Midbrain (tissue), 1 donor: ENCODE measurements at regions not wholly inside any gene's neighbourhood (a gene's known extent, or its start where the extent isn't known, plus 50 kb on each side); places are given as distances from the start of the nearest gene placed in this dataset.
A peak's percentile ranks its signal among the peaks of the same experiment; 100 is the strongest.
"Not testable (repeated sequence)": the region's sequence is repeated elsewhere in the genome, so short reads cannot be mapped to it uniquely, and the experiment has no call there.

ENCODE experiments used
- DNase-seq: peaks from one replicate; lab custom pipeline; 2025; lab: John Stamatoyannopoulos, UW

DNA sequence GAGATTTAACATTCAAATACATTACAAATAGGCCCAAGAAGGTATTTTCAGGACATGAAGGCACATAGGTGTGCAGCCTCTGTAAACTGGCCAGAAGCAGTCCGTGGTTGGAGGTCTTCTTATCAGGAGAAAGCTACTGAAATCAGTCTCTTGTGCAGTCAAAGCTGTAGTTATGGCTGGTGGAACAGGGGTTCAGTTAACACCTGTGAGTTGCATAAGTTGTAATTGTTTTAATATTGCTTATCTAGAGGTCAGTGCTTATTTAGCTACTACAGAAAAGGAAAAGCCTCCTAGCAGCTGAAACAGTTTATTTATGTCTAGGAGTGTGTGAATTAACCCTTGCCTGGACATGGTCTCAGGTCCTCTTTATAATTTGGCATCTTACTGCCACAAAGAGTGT, 377.6 kb upstream of the MDGA2 start:
- no peak for DNase-seq

DNA sequence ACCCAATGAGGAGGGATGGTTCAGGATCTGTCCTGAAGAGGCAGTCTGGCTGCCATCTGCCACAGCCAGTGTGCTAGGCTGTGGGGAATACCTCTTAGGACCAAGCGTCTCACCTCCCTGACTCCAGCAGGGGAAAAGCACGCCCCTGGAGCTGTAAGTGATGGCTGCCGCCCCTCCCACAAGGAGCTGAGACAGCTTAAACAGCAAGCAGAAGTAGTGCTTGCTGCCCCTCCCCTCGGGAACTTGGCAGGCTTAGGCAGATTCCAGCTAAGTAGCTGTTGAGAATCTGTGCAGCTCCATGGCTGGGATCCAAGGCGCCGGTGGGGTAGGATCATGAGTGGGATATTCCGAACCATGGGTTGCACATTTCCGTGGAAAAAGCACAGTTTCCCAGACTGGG, 360.4 kb upstream of the MDGA2 start:
- no peak for DNase-seq

DNA sequence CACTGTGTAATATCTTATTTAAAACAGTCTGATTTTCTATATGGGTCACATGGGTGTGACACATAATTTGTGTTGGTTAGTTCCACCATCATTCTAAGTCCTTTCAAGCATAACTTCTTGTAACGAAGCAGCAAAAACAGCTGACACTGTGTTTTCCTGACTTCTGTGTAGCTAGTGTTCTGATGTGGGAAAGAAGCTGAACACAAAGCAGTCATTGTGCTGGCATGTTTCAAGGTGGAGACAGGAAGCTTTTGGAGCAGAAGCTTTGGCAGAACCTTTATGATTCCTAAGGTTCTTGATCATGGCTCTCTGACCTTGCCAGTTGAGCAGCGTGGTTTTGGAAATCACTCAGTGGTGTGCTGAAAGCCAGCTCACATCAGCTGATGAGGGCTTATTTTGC, 351.7 kb upstream of the MDGA2 start:
- DNase-seq, result no peak

DNA sequence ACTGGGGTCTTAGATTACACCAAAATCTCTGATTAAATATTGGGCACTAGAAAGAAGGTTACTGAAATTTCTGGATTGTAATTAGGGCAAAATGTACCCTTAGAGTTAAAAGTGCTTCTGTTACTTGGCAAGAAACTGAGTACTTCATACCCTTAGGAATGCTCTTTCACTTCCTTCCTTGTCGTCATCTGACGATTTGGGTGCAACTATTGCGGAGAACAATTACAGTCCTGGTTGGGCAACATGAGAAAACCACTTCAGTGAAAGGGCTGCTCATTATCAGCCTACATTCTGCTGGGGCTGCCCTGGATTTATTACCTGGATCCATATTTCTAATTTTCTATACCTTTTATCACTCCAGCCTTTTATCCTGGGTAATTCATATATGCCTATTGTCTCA, 348.5 kb upstream of the MDGA2 start:
- no peak for DNase-seq

DNA sequence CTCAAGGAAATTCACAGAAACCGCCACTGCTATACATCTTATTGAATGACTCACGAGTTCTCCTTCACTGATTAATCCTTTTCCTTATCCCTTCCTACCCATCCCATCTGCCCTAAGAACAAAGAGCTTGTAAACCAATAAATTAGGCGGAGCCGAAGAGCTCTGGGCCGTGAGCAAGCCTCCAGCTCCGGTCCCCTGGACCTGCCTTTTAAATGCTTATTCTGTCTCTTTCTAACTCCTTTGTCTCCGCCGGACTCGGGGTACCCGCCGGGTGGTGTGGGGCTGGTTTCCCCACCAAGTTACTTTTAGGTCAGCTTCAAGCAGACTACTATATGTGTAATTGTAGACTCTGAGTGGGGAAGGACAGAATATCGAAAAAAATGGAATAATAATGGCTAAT, 336.1 kb upstream of the MDGA2 start:
- not testable (repeated sequence) for DNase-seq

DNA sequence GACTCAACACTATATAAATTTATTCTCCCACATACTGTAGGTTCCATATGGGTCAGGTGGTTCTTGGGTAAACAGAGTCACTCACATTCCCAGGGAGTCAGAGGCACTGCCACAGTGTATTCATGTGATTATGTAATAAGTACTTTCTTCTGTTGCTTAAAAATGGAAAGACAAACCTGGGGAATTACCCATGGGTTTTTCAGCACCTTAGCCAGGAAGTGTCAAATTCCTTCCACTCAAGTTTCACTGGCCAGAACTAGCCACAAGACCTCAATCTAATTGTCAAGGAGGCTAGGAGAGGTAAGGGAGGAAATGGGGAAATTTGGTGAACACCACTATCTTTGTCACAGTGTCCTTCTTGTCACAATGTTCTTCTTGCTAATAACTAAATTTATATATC, 333.2 kb upstream of the MDGA2 start:
- no peak for DNase-seq

DNA sequence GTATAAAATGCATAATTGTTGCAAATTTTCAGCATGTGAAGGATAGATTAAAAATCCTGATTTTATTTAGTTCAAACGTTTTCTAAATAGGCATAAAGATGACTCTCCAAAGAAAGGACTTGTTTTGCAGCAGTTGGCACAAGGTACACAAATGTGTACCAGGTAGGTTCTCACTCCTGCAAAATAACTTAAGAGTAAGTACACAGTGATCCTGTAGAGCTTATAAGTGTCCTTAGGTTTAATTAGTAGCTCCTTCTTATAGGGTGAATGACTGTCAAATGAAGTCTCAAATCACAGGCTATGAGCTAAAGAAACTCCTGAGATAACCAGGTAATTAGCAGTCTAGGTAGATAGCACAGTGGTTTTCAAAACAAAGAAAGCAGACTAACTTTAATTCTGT, 330.6 kb upstream of the MDGA2 start:
- no peak for DNase-seq

DNA sequence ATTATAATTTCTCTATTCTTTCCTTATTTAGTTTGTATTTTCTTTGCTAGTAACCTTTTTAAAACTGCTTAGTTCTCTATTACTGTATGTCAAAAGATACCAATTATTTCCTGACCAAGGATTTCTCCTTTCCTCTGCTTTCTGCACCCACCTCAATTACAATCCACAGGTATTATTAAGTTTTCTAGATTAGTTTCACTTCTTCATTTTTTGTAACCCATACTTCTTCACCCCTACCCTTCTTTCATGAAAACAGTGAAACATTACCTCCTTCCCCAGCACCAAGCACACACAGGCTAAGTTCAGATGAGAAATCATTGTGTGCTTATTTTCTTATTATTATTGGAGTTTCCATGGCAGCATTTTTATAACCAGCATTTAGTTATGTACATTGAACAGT, 318.5 kb upstream of the MDGA2 start:
- DNase-seq, result no peak

DNA sequence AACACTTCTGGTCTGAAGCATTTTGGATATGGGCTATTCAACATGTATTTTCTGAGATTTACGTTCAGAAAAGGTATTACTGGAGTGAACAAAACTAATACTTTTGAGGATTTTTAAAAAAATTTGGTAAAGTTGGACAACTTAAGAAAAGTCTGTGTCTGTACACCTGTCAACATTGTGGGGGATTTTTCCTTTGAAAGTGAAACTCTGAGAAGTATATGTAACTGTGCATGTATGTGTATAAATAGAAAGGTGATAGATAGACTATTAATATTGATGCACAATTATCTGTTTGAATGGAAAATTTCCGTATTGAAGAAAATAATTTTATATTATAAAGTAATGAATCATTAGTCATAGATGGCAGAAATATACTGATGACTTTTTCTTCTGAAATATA, 312.8 kb upstream of the MDGA2 start:
- DNase-seq, result no peak

DNA sequence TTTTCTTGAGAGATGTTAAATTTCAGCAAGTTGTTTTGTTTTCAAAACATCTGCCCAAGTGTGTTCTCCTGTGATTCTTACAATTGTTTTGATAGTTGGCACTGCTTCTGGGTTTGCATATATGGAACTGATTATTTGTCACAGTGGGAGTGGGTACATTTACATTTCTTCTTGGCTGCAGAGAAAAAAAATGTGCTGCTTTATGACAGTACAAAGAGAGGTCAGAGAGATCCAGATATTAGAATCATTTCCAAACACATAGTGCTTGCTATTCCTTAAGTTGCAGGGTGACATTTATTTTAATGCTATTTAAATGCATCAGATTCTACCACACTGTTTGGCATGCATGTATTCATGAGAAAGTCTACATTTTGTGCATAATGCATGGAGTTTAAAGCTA, 303.5 kb upstream of the MDGA2 start:
- DNase-seq, result no peak

DNA sequence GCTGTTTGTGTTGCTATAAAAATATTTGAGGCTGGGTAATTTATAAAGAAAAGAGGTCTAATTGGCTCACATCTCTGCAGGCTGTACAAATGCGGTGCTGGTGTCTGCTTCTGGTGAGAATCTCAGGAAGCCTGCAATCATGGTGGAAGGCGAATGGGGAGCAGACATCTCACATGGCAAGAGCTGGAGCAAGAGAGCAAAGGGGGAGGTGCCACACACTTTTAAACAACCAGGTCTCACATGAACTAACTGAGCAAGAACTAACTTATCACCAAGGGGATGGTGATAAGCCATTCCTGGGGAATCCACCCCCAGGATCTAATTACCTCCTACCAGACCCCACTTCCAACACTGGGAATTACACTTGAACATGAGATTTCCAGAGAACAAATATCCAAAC, 300.7 kb upstream of the MDGA2 start:
- DNase-seq, result no peak

DNA sequence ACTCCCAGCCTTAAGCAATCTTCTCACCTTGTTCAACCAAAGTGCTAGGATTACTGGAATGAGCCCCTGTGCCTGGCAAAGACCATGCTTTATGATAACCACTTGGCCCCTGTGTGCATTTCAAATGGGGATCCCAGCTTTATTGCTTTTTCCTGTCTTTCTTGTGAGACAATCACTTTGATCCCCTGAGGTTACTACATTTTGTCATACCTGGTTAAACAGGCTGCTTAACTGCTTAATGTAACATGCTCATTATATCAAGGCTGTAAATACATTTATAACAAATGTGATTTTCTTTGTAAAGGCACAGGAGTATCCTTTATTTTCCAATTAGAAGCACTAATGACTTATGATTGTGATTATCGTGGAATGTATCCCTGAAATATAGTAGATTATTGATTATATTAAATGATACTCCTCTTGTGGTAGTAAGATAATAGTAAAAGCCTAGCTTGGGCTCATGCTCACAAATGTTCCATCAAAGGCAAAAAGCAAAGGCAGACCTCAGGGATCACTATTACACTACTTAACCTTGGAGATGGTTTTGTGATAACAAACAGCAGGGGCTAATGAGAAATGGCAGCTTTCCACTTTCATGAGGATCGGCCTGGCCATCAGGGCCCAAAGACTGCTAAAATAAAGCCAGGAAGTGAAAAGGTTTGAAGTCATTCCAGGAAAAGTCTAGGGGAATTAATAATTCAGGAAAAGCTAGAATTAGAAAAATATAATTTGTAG, 290.8 kb upstream of the MDGA2 start:
- no peak for DNase-seq

DNA sequence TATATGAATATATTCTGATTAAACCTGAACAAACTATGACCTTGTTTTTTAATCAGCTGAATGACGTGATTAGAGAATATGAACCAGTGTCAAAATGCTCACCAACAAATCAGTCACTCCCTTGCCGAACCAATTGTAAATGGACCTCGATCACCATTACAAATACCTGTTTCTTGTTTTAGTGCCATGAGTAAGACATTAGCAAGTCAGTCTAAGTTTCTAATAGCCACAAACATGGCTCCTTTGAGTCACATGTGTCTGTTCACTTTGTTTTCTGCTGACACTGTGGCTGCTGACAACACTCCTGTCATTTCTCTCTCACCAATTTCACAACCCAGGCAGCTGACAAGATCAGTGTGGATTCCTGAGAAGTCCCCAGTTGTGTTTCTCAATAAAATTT, 286.2 kb upstream of the MDGA2 start:
- no peak for DNase-seq

DNA sequence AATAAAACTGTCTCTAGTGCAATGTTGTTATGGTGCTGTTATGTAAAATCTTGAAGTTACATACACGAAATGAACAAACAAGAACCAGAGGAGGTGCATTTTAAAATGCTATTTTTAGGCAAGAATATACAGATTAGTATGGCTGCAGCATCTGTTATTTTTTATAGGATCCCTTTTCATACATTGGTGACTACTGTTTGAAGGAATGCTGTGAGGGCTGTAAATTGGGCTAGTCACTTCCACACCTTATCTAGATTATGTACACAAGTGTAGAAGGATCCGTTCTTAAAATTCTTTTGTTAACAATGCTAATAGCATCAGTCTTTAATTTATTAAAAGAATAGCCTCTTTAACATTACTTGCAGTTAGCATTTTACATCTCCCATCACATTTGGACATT, 284.3 kb upstream of the MDGA2 start:
- DNase-seq, result no peak

DNA sequence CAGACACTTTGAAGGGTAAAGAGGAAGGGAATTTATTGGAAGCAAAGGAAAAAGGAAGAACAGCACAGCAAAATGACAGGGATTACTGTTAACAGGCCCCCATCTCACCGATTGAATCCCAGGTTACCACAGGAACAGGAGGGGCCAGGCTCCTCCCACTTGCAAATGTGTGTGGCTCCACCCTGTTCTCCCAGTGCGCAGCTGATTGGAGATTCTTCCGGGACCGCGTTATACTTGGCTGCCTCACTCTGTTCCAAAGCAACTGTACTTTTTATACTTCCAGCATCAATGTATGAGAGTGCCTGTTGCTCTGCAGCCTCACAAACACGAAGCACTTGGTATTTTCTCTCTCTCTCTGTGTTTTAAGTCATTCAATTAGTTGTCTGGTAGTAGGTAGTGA, 273.6 kb upstream of the MDGA2 start:
- DNase-seq, result no peak

DNA sequence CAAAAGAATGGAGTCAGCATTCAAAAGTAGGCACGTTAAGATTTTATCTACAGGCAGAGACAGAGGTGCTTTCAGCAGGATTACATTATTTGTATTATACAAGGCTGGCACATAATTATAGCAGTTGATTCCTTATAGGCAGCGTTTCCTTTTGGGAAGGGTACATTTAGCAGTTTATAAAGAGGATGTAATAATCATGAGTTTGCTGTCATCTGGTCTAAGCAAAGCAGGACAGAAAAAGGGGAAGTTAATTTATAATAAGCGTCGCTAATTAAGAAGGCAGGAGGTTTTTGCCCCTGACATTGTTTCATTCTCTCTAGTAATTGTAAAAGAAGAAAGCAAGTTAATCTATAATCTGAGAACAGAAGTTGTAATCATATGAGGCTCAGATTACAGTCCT, 259.9 kb upstream of the MDGA2 start:
- no peak for DNase-seq

DNA sequence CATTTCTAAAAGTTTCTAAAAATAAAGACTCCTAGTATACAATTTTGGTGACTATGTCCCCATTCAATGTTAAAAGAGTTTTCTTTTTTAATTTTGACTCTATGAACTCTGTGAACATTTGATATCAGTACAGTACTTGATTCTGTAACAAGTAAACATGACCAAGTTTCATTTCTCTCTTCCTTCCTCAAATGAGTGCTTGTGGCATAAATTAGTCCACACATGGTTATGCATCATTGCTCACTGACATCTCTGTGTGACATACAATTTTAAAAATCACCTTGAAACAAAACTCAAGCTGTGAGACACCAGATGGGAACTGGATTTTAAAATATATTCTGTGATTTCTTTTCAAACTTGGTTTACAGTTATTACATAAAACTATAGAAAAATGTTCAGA, 253.9 kb upstream of the MDGA2 start:
- DNase-seq, result no peak

DNA sequence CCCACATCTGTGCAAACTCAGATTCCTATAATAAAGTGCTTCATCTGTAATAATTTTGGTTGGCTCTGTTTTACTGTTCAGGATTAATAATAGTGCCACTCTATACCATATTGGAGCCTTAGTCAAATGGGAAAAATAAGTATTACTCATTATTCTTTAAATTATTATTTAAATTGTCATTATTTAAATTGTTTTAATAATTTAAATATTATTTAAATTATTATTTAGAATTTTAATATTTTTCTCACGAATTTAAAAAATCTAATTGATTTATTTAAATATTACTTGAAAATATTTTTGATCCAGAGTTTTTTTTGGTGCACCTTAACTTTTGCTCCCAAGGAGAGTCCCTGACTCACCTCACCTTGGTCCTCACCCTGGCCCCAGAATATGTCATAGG, 245.7 kb upstream of the MDGA2 start:
- no peak for DNase-seq

DNA sequence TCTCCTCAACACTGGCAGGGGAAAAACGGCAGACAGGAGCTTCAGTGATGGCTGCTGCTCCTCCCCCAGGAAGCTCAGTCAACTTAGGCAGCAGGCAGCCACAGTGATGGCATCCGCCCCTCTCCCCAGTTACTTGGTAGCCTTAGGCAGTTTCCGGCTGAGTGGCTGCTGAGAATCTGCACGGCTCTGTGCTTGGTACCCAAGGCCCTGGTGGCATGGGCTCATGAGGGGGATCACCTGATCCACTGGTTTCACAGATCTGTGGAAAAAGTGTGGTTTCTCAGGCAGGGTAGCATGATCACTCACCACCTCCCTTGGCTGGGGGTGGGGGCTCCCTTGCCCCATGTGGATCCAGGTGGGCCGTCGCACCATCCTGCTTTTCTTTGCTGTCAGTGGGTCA, 244.6 kb upstream of the MDGA2 start:
- DNase-seq, result no peak

DNA sequence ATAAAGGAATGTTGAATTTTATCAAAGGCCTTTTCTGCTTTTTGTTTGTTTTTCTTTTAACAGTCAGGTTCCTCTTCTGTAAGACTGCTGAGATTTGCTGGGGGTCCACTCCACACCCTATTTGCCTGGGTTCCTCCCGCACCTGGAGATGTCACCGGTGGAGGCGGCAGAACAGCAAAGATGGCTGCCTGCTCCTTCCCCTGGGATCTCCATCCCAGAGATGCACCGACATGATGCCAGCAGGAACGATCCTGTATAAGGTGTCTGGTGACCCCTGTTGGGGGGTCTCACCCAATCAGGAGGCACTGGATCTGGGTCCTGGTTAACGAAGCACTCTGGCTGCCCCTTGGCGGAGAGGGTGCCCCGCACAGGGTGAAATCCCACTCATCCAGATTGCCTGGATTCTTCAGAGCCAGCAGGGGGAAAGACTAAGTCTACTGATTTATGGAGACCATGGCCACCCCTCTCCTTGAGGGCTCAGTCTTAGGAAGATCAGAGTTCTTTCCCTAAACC, 244.0 kb upstream of the MDGA2 start:
- DNase-seq, result no peak

DNA sequence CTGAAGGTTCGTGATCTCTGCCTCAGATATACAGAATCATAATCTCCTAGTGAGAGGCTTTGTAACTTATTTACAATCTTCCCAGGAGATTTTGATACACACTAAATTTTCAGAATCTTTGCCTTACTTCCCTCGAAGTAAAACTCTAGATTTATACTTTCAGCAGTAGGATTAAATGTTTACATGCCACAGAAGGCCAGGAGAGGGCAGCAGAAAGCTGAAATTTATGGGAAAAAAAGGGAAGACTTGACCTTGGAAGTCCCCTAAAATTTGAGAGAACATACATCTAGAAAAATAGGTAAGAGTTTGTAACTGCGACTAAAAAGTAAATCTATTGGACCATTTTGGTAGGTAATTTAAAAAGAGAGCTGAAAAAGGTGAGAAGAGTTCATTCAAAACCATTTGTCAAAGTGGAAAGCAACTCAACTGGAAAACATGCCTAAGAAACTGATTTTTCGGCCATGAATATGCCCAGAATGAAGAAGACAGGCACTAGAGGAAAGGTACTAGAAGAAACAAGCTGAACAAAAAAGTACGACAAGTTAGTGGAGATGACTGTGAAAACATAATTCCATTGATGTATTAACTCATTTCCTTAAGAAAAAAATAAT, 242.0 kb upstream of the MDGA2 start:
- DNase-seq, result peak; percentile 67

DNA sequence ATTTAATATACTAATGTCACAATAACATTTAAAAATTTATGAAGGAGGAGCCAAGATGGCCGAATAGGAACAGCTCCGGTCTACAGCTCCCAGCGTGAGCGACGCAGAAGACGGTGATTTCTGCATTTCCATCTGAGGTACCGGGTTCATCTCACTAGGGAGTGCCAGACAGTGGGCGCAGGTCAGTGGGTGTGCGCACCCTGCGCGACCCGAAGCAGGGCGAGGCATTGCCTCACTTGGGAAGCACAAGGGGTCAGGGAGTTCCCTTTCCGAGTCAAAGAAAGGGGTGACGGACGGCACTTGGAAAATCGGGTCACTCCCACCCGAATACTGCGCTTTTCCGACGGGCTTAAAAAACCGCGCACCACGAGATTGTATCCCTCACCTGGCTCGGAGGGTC, 225.7 kb upstream of the MDGA2 start:
- DNase-seq, result not testable (repeated sequence)

DNA sequence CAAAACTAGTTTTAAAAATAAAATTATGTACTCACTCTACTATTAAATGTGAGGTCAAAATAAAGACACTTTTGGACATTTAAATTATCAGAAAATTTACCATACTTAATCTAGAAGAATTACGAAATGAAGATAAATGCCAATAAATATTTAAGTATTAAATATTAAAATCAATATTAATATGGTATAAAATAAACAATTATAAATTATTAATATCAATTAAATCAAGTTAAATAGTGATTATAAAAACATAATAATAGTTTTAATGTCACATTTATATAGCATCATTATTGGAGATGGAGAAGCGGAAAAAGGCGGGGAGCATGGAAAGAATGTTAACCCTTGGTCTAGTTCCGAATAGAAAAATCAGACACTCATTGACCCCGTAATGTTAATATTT, 224.3 kb upstream of the MDGA2 start:
- no peak for DNase-seq

DNA sequence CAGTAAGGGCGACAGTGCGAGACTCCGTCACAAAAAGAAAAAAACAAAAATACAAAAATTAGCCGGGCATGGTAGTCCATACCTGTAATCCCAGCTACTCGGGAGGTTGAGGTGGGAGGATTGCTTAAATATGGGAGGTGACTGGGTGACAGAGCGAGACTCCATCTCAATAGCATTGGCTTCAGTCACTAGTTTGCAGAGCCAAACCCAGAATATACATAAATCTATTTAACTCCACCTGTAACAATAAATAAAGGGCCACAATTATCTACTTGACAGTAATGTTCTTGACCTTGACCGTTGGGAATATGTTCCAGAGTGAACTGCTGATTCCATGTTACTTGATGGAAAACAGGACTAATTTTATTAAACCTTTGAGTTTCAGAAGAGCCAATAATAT, 198.9 kb upstream of the MDGA2 start:
- DNase-seq, result no peak
